GM18519 (cell line): ENCODE measurements at regions not wholly inside any gene's neighbourhood (a gene's known extent, or its start where the extent isn't known, plus 50 kb on each side); places are given as distances from the start of the nearest gene placed in this dataset.
A peak's percentile ranks its signal among the peaks of the same experiment; 100 is the strongest.

Source experiments
- ATAC-seq: cut with Tn5 transposase; IDR thresholded peaks from one replicate; pipeline ENCODE4 v1.9.1; 2021; ENCODE audit warnings: mild to moderate bottlenecking, moderate library complexity; ENCODE audit not compliant: unreplicated experiment, low FRiP score

- no peak for ATAC-seq
These were observed 1134.4 kb upstream of the TSPY4 start for GRCh38 chrY:8202837-8203236.

DNA sequence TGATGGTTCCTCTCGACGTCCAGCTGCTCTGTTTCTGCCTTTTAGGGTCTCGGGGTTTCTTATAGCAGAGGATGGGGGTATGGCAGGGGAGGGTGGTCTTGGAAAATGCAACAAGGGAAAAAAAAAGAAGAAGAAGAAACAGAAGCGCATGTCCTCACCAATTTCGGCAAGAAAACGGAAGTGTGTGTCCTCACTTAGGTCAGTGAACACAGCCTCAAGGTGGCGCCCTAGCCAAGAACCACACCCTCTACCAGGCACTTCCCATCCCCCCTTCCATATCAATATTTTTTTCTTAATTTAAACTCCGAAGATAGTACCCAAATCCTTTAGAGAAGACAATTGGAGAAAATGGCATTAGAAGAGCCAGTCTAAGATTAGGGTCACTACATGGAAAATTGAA, 1096.1 kb upstream of the TSPY4 start:
- ATAC-seq: no peak

DNA sequence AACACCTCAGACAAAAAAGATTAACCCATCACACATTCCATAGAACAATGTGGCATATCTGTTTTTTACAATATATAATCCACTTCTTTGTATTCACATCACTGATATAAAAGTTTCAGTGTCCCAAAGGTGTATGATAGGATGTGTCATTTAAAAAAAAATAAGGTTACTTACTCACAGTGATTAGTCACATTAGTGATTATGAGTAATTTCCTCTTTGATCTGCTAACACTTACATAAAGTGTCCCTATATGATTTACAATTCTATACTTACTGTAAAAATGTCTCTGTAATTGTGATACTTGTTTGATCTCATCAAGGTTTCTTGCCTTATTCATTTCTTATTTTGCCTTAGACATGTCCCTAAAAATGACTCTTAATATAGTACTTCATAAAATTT, 1063.5 kb upstream of the TSPY4 start:
- ATAC-seq: no peak

DNA sequence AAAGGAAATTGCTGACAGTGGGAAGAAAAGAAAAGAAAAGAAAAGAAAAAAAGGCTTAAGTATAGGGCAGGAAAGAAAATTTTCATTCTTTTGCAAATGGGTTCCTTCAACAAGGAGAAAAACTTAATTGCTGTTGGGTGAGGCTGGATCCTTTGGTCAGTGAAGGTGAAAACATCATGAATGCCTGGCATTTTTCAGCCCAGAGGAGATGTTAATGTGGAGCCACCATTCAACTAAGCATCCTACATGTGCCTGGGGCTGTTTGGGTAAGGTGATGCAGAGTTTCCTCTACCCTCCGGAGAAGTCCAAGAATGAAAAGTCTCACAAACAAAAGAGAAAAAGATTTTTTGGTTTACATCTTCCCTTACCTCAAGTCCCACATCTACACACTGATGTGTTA, 1032.2 kb upstream of the TSPY4 start:
- no peak for ATAC-seq

GRCh38 chrY:8324113-8324512, 1013.2 kb upstream of the TSPY4 start:
- no peak for ATAC-seq

DNA sequence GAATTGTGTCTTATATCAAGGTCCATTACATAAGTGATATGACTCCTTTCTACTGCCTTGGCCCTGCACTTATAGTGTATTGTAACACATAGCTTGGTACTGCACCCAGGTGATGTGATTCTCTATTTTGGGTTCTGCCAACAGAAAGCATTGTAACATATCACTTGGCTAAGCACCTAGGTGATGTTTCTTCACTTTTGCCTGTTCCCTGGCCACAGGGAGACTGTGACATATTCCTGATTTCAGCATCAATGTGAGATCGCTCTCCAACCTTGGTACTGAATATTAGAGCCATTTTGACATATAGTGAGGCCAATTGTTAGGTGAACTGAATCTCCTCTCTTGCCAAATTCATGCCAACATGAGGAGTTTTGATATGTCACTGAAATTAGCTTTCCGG, 1010.3 kb upstream of the TSPY4 start:
- no peak for ATAC-seq

DNA sequence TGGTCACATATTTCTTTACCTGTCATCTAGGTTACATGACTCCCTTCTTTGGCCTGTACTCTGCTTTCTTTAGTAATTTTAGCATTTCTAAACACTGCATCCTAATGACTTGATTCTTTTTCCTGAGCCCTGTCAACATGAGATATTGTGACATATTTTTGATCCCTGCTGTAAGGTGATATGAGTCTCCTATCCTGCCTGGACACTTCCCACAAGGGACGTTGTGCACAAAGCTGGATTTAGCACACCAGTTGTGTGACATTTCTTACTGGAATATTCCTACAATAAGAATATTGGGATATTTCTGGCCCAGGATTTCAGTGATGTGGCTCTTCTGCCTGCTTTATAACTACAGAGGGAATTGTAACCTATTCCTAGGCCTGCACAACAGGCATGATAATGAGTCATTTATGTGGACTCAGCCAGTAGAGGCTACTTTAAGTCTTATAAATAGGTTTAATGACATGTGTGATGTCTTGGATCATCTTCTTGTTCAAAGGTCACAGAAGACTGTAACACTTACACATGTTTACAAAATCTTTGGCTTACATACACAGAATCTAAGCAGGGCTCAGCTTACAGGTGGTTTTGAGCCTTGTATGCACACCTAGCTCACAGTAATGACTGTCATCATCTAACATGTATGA, 1009.4 kb upstream of the TSPY4 start:
- no peak for ATAC-seq

DNA sequence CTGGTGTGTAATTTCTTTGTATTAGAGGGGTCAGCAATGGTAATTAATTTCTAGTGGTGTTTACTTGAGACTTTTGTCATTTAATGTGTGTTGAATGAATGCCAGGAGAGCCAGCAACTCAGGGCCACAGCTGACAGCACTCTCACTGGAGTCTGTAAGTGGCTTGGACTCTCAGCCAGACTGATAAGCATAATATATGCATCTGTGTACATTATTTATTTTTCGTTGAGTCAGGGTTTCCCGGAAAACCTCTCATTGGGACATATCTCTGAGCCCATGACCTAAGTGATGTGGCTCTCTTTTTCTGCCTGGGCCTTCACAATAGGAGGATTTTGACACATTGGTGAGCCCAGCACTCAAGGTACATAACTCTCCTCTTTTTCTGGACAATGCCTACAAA, 1007.8 kb upstream of the TSPY4 start:
- no peak for ATAC-seq

DNA sequence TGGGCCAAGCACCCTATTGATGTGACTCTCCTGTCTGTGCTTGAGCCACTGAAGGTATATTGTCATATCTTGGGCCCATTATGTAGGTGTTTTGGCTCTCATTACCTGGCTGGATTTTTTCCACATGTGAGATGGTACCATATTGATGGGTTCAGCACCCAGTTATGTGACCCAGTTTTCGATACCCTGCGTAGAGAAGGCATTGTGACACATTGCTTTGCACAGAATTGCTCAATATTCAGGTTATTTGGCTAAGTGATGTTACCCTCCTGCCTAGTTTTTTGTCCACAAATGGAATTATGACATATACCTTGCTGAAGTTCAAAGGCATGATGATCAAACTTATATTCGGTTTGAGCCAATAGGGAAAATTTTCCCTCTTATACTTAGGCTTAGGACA, 1007.3 kb upstream of the TSPY4 start:
- no peak for ATAC-seq

GRCh38 chrY:8333328-8333727, 1003.9 kb upstream of the TSPY4 start:
- ATAC-seq: no peak

- no peak for ATAC-seq
These were observed 1001.9 kb upstream of the TSPY4 start for GRCh38 chrY:8335299-8335835.

- no peak for ATAC-seq
These were observed 1001.0 kb upstream of the TSPY4 start for GRCh38 chrY:8336112-8336774.

DNA sequence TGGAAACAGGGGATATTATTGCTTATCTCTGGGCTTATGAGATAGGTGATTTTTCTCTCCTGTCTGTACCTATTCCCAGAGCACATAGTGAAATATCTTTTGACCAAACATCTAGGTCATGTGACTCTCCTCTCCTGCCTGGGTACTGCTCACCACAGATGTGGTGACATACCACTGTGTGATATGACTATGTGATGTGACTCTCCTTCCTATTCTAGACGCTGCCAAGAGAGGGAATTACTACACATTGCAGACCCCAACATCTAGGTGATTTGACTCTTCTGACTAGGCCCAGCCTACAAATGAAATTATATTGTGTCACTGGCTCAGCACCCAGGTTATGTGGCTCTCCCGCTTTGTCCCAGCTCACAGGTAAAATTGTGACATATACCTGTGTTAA, 996.3 kb upstream of the TSPY4 start:
- no peak for ATAC-seq

DNA sequence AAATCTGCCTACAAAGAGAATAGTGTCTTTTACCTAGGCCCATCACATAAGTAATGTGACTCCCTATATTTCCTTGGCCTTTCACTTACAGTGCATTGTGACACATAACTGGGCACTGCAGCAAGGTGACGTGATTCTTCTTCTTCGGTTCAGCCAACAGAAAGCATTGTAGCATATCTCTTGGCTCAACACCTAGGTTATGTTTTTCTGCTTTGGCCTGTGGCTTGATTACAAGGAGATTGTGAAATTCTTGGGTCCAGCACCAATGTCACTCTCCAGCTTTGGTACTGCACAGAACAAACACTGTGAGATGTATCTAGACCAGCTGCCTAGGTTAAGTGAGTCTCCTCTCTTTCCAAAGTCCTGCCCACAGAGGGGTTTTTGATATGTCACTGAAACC, 995.1 kb upstream of the TSPY4 start:
- no peak for ATAC-seq

DNA sequence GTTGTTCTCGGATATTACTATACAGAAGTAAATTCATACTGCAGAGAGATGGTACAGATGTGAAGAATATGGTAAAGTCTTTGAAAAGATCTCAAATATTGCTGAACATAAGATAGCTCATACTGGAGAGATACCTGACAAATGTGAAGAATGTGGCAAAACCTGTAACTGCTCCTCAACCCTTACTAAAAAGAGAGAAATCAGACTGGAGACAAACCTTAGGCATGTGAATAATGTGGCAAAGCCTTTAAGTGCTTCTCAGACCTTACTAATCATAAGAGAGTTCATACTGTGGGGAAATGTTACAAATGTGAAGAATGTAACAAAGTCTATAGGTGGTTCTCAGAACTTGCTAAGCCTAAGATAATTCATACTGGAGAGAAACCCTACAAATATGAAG, 986.0 kb upstream of the TSPY4 start:
- no peak for ATAC-seq

- no peak for ATAC-seq
These were observed 985.1 kb upstream of the TSPY4 start for GRCh38 chrY:8352201-8352600.

DNA sequence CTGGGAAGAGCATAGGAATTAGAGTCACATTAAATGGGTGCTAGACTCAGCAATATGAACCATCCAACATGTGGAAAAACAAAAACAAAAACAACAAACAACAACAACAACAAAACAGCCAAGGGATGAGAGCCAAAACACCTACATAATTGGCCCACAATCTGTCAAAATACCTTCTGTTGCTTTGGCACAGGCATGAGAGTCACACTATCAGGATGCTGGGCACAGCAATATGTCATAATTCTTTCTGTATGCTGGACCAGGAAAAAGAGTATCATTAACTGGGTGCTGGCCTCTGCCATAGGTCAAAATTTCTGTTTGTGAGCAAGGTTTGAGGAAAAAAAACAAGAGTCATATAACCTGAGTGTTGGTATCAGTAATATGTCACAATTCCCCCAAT, 979.1 kb upstream of the TSPY4 start:
- ATAC-seq: no peak

GRCh38 chrY:8361715-8362114, 975.5 kb upstream of the TSPY4 start:
- no peak for ATAC-seq

DNA sequence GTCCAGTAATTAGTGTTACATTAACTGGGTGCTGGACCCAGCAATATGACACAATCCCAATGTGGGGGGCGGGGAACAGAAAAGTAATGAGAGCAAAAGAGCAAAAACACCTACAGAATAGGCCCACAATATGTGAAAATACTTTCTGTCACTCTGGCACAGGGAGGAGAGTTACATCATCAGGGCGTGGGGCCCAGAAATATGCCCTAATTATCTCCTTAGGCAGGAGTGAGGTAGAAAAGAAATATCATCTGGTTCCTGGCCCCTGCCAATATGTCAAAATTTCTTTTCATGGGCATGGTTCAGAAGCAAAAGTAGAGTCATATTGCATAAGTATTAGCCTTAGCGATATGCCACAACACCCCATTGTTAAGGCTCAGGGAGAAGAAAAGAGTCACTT, 959.8 kb upstream of the TSPY4 start:
- ATAC-seq: no peak

DNA sequence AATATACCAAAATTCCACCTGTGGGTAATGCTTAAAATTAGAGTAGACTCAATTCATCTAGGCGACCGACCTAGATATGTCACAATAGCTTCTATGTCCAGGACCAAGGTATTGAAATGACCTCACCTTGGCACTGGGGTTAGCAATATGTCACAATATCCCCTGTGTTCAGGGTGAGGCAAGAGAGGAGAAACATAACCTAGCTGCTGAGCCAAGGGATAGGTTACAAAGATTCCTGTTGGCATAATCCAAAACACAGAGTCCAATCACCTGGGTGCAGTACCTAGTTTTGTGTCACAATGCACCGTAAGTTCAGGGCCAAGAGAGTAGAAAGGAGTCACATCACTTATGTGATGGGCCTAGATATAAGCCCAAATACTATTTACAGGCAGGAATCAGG, 957.5 kb upstream of the TSPY4 start:
- no peak for ATAC-seq

GRCh38 chrY:8381425-8381824, 955.8 kb upstream of the TSPY4 start:
- ATAC-seq: peak; percentile 85

DNA sequence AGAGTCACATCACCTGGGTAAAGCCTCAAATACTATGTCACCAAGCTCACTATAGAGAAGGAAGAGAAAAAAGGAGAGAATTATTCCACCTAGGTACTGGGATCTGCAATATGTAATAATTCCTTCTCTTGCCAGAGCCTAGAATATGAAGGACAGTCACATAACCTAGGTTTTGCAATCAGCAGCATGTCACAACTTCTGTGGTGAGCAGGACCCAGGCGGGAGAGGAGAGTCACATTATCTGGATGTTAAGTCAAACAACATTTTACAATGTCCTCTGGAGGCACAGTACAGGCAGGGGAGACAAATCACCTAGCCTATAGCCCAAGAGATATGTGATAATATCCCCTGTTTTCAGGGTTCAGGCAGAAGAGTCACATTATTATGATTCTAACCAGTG, 951.2 kb upstream of the TSPY4 start:
- no peak for ATAC-seq
